SK-N-SH treated with all-trans-retinoic acid at 6 μM for 48 hours (cell line): ENCODE measurements at regions not wholly inside any gene's neighbourhood (a gene's known extent, or its start where the extent isn't known, plus 50 kb on each side); places are given as distances from the start of the nearest gene placed in this dataset.

ENCODE experiments used
- ARNTL ChIP-seq: fragments of 450-650 bp; formaldehyde crosslinking; IDR thresholded peaks from 2 replicates; pipeline ENCODE4 v1.5.0; 2020; ENCODE audit warnings: low read depth, mild to moderate bottlenecking, moderate library complexity, borderline replicate concordance
- CSDC2 ChIP-seq: fragments of 250-450 bp; sonication (Bioruptor Pico); IDR thresholded peaks from 2 replicates; pipeline ENCODE4 v1.5.0; 2020; ENCODE audit warnings: mild to moderate bottlenecking, moderate library complexity
- OSR1 ChIP-seq: fragments of 250-450 bp; sonication (Bioruptor Pico); IDR thresholded peaks from 2 replicates; pipeline ENCODE4 v1.8.0; 2022; ENCODE audit warnings: moderate library complexity, mild to moderate bottlenecking, inconsistent platforms
- RARB ChIP-seq: fragments of 250-450 bp; sonication (Bioruptor Pico); IDR thresholded peaks from 2 replicates; pipeline ENCODE4 v1.8.0; 2021; ENCODE audit warnings: mild to moderate bottlenecking, moderate library complexity
- SNAI2 ChIP-seq: fragments of 250-450 bp; sonication (Bioruptor Pico); IDR thresholded peaks from 2 replicates; pipeline ENCODE4 v1.5.0; 2020; ENCODE audit warnings: mild to moderate bottlenecking, moderate library complexity
- ZC3H10 ChIP-seq: fragments of 250-450 bp; sonication (Bioruptor Pico); IDR thresholded peaks from 2 replicates; pipeline ENCODE4 v1.5.1; 2021; ENCODE audit warnings: mild to moderate bottlenecking, moderate library complexity
- ZFP3 ChIP-seq: fragments of 250-450 bp; sonication (Bioruptor Pico); IDR thresholded peaks from 2 replicates; pipeline ENCODE4 v1.5.0; 2020; ENCODE audit warnings: mild to moderate bottlenecking, moderate library complexity
- ZNF565 ChIP-seq: fragments of 450-650 bp; formaldehyde crosslinking; conservative IDR thresholded peaks from 2 replicates; pipeline ENCODE4 v1.5.0; 2020; ENCODE audit warnings: low read depth, mild to moderate bottlenecking, moderate library complexity
- ZNF8 ChIP-seq: fragments of 450-650 bp; formaldehyde crosslinking; IDR thresholded peaks from 2 replicates; pipeline ENCODE4 v1.5.0; 2020; ENCODE audit warnings: mild to moderate bottlenecking, moderate library complexity
- TF ChIP-seq, protein P1 (sequence below): fragments of 250-450 bp; sonication (Bioruptor Pico); IDR thresholded peaks from 2 replicates; pipeline ENCODE4 v1.5.1; 2020; ENCODE audit warnings: low read depth, mild to moderate bottlenecking, moderate library complexity
- TF ChIP-seq, protein P2 (sequence below): fragments of 250-450 bp; sonication (Bioruptor Pico); IDR thresholded peaks from 2 replicates; pipeline ENCODE4 v1.5.0; 2020; ENCODE audit warnings: mild to moderate bottlenecking, moderate library complexity
- TF ChIP-seq, protein P3 (sequence below): fragments of 250-450 bp; sonication (Bioruptor Pico); IDR thresholded peaks from 2 replicates; pipeline ENCODE4 v1.8.0; 2020; ENCODE audit warnings: mild to moderate bottlenecking, moderate library complexity, borderline replicate concordance

DNA sequence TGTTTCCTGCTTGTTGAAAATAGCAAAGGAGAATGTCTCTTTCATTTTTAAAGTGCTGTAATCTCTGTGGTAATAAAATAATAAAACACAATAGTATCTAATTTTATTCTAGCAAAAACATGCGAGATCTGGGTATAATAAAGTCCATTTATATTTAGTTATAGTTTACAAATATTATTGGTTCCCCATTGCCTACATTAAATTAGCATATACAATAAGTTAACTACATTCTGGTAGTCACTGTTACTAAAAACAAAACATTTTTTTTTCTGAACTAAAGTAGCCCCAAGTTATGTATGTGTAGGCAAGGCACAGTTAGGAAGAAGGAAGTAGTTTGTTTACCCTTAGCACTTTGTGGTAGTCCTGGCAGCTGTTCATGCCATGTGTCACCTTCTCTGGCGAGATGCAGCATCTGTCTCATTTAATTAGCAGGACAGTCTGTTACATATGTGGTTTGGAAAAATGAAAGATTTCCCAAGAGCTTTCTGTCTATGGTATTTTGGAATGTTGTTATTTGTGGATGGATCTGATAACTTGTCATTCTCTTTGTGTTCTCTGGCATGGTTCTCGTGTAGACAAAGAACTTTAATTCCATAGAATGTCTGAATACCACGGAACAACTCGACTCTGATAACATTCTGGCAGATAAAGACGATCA, 231.3 kb upstream of the PITX2 start:
- TF ChIP-seq SNAI2 (CRISPR knock-in tag) (no peak), RARB (CRISPR knock-in tag) (no peak), ZNF565 (CRISPR knock-in tag) (no peak), CSDC2 (no peak), ZC3H10 (CRISPR knock-in tag) (no peak), ARNTL (CRISPR knock-in tag) (no peak), OSR1 (CRISPR knock-in tag) (no peak), ZNF8 (no peak), ZFP3 (CRISPR knock-in tag) (no peak)
- TF ChIP-seq, protein P1, sequence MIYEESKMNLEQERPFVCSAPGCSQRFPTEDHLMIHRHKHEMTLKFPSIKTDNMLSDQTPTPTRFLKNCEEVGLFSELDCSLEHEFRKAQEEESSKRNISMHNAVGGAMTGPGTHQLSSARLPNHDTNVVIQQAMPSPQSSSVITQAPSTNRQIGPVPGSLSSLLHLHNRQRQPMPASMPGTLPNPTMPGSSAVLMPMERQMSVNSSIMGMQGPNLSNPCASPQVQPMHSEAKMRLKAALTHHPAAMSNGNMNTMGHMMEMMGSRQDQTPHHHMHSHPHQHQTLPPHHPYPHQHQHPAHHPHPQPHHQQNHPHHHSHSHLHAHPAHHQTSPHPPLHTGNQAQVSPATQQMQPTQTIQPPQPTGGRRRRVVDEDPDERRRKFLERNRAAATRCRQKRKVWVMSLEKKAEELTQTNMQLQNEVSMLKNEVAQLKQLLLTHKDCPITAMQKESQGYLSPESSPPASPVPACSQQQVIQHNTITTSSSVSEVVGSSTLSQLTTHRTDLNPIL (CRISPR knock-in tag): no peak
- TF ChIP-seq, protein P2, sequence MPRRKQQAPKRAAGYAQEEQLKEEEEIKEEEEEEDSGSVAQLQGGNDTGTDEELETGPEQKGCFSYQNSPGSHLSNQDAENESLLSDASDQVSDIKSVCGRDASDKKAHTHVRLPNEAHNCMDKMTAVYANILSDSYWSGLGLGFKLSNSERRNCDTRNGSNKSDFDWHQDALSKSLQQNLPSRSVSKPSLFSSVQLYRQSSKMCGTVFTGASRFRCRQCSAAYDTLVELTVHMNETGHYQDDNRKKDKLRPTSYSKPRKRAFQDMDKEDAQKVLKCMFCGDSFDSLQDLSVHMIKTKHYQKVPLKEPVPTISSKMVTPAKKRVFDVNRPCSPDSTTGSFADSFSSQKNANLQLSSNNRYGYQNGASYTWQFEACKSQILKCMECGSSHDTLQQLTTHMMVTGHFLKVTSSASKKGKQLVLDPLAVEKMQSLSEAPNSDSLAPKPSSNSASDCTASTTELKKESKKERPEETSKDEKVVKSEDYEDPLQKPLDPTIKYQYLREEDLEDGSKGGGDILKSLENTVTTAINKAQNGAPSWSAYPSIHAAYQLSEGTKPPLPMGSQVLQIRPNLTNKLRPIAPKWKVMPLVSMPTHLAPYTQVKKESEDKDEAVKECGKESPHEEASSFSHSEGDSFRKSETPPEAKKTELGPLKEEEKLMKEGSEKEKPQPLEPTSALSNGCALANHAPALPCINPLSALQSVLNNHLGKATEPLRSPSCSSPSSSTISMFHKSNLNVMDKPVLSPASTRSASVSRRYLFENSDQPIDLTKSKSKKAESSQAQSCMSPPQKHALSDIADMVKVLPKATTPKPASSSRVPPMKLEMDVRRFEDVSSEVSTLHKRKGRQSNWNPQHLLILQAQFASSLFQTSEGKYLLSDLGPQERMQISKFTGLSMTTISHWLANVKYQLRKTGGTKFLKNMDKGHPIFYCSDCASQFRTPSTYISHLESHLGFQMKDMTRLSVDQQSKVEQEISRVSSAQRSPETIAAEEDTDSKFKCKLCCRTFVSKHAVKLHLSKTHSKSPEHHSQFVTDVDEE (CRISPR knock-in tag): no peak
- TF ChIP-seq, protein P3, sequence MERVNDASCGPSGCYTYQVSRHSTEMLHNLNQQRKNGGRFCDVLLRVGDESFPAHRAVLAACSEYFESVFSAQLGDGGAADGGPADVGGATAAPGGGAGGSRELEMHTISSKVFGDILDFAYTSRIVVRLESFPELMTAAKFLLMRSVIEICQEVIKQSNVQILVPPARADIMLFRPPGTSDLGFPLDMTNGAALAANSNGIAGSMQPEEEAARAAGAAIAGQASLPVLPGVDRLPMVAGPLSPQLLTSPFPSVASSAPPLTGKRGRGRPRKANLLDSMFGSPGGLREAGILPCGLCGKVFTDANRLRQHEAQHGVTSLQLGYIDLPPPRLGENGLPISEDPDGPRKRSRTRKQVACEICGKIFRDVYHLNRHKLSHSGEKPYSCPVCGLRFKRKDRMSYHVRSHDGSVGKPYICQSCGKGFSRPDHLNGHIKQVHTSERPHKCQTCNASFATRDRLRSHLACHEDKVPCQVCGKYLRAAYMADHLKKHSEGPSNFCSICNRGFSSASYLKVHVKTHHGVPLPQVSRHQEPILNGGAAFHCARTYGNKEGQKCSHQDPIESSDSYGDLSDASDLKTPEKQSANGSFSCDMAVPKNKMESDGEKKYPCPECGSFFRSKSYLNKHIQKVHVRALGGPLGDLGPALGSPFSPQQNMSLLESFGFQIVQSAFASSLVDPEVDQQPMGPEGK (CRISPR knock-in tag): no peak
